Psoas muscle (tissue), 7 donors: ENCODE measurements at regions not wholly inside any gene's neighbourhood (a gene's known extent, or its start where the extent isn't known, plus 50 kb on each side); places are given as distances from the start of the nearest gene placed in this dataset.

Source experiments
- ATAC-seq, 4 donors: fragments of 200-7000 bp; cut with Tn5 transposase; one replicate each; pipeline ENCODE4 v1.9.1; 2020; ENCODE audit warnings: moderate library complexity in 3 of 4, mild to moderate bottlenecking in 2 of 4
- DNase-seq, 2 donors: peaks; one replicate each; pipeline ENCODE4 v3.0.0-alpha.2; 2020
- H3K27ac ChIP-seq: fragments of 200-600 bp; one replicate; pipeline ENCODE4 v1.8.0; 2022
- H3K27me3 ChIP-seq, 3 donors: fragments of 200-600 bp in 1 of 3; one replicate each; pipeline versions ENCODE4 v1.6.1 to v1.8.0; 2013 to 2022; ENCODE audit warnings: low read length in 2 of 3, mild to moderate bottlenecking in 2 of 3, moderate library complexity in 1 of 3; ENCODE audit not compliant: insufficient read depth in 3 of 3
- H3K36me3 ChIP-seq, 2 donors: fragments of 200-600 bp in 1 of 2; one replicate each; pipeline versions ENCODE4 v1.6.1 to v1.8.0; 2013 to 2022; ENCODE audit warnings: low read depth in 1 of 2, mild to moderate bottlenecking in 1 of 2, moderate library complexity in 1 of 2; ENCODE audit not compliant: insufficient read depth in 1 of 2
- H3K4me1 ChIP-seq: fragments of 200-600 bp; one replicate; pipeline ENCODE4 v1.8.0; 2022
- H3K4me3 ChIP-seq: fragments of 200-600 bp; one replicate; pipeline ENCODE4 v1.8.0; 2022; ENCODE audit warnings: mild to moderate bottlenecking
- H3K9me3 ChIP-seq: fragments of 200-600 bp; one replicate; pipeline ENCODE4 v1.8.0; 2022
- CTCF ChIP-seq: fragments of 200-600 bp; IDR thresholded peaks from one replicate; pipeline ENCODE4 v1.8.0; 2022; ENCODE audit warnings: antibody characterized with exemption
- WGBS, 3 donors: extraction: QIAGEN DNeasy Blood & Tissue Kit; methylation state at CpG; one replicate each; pipeline versions ENCODE4 v1.1.6 to v1.1.7; 2013; 5-methylcytosine and 5-hydroxymethylcytosine counted together
- intact Hi-C, 2 donors: fragments of 100-400 bp; cut with DNase I; formaldehyde crosslinking; loops; one replicate each; pipeline versions ENCODE4 v1.11.0 to v1.14.2; 2022
- donor health status: healthy with polysubstance abuse.
- donor health status: DM: no; HTN: no; CAD: no; lungs with moderate emphysema.
- donor health status: Bipolar disorder and iron deficiency.
- donor health status: healthy.
- donor health status: DM: yes; HTN: yes; CAD: no.
- donor health status: DM: no; HTN: no; CAD: no.
- donor health status: DM: yes; HTN: yes; CAD: no.

GRCh38 chr4:31236020-31236638, 516.0 kb downstream of the PCDH7 start:
- no peak for TF ChIP-seq CTCF
- ATAC-seq (no peak), DNase-seq (no peak)
- no peak overlapping the region for H3K27ac ChIP-seq
- WGBS, 3 donors: 45 to 56% (median 48%) methylated on average over 5 of the region's 5 CpGs
- H3K9me3 ChIP-seq: peaks cover 4% of the 10 kb centered on the region
- H3K4me1 ChIP-seq: no peaks in the 10 kb centered on the region
- H3K36me3 ChIP-seq: no peaks in the 10 kb centered on the region
- intact Hi-C loops: no loop called here
- no peak overlapping the region for H3K4me3 ChIP-seq
- H3K27me3 ChIP-seq: no peaks in the 10 kb centered on the region

- no peak overlapping the region for H3K4me3 ChIP-seq
- H3K36me3 ChIP-seq: no peaks in the 10 kb centered on the region
- no peak overlapping the region for H3K27ac ChIP-seq
- no peaks in the 10 kb centered on the region for H3K4me1 ChIP-seq
- no peak for TF ChIP-seq CTCF
- ATAC-seq (no peak), DNase-seq (no peak)
- WGBS, 3 donors: 73 to 86% (median 77%) methylated on average over 6 of the region's 6 CpGs
- peaks cover 4% of the 10 kb centered on the region for H3K9me3 ChIP-seq
- intact Hi-C loops: no loop called here
- H3K27me3 ChIP-seq: no peaks in the 10 kb centered on the region
These were observed 516.5 kb downstream of the PCDH7 start for GRCh38 chr4:31236639-31237173.

GRCh38 chr4:31237233-31237632, 517.1 kb downstream of the PCDH7 start:
- DNase-seq (no peak), ATAC-seq (no peak)
- no peak for TF ChIP-seq CTCF
- intact Hi-C loops: no loop called here
- H3K27ac ChIP-seq: no peak overlapping the region
- no peaks in the 10 kb centered on the region for H3K36me3 ChIP-seq
- H3K4me1 ChIP-seq: no peaks in the 10 kb centered on the region
- peaks cover 4% of the 10 kb centered on the region for H3K9me3 ChIP-seq
- H3K4me3 ChIP-seq: no peak overlapping the region
- H3K27me3 ChIP-seq: no peaks in the 10 kb centered on the region

GRCh38 chr4:31239886-31240285, 519.7 kb downstream of the PCDH7 start:
- intact Hi-C loops: no loop called here
- ATAC-seq (no peak), DNase-seq (no peak)
- Histone ChIP-seq H3K27me3 (no peaks in the 10 kb centered on the region), H3K27ac (no peak overlapping the region), H3K9me3 (peaks cover 4% of the 10 kb centered on the region), H3K4me1 (no peaks in the 10 kb centered on the region), H3K36me3 (no peaks in the 10 kb centered on the region), H3K4me3 (no peak overlapping the region)
- TF ChIP-seq CTCF: no peak

GRCh38 chr4:31241504-31242106, 521.4 kb downstream of the PCDH7 start:
- ATAC-seq (no peak), DNase-seq (no peak)
- H3K27ac ChIP-seq: no peak overlapping the region
- TF ChIP-seq CTCF: no peak
- no peaks in the 10 kb centered on the region for H3K4me1 ChIP-seq
- 77% methylated on average over 1 of the region's 1 CpG for WGBS, 3 donors
- H3K36me3 ChIP-seq: no peaks in the 10 kb centered on the region
- H3K4me3 ChIP-seq: no peak overlapping the region
- H3K9me3 ChIP-seq: peaks cover 4% of the 10 kb centered on the region
- no peaks in the 10 kb centered on the region for H3K27me3 ChIP-seq
- intact Hi-C loops: no loop called here
